Left ventricle myocardium inferior (tissue), 1 donor: ENCODE measurements at regions not wholly inside any gene's neighbourhood (a gene's known extent, or its start where the extent isn't known, plus 50 kb on each side); places are given as distances from the start of the nearest gene placed in this dataset.

Experiments used
- DNase-seq: peaks from one replicate; pipeline ENCODE4 v3.0.0-alpha.2; 2020
- H3K27ac ChIP-seq: fragments of 200-600 bp; replicated peaks from 2 replicates; pipeline ENCODE4 v1.8.0; 2021
- H3K27me3 ChIP-seq: fragments of 200-600 bp; 2 replicates; pipeline ENCODE4 v1.8.0; 2021; ENCODE audit warnings: low read depth
- H3K36me3 ChIP-seq: fragments of 200-600 bp; 2 replicates; pipeline ENCODE4 v1.8.0; 2021
- H3K4me1 ChIP-seq: fragments of 200-600 bp; 2 replicates; pipeline ENCODE4 v1.8.0; 2021
- H3K4me3 ChIP-seq: fragments of 200-600 bp; 2 replicates; pipeline ENCODE4 v1.8.0; 2021; ENCODE audit warnings: mild to moderate bottlenecking, moderate library complexity
- H3K9me3 ChIP-seq: fragments of 200-600 bp; replicated peaks from 2 replicates; pipeline ENCODE4 v1.8.0; 2021
- intact Hi-C: fragments of 100-400 bp; cut with micrococcal nuclease; formaldehyde crosslinking; loops from one replicate; pipeline ENCODE4 v1.11.0; 2022
- TF ChIP-seq, protein P1 (sequence below): fragments of 200-600 bp; IDR thresholded peaks from 2 replicates; pipeline ENCODE4 v1.8.0; 2021; ENCODE audit warnings: antibody characterized with exemption, mild to moderate bottlenecking, borderline replicate concordance
- donor health status: DM: no; HTN: yes; CAD: no; lungs with severe emphysema.

DNA sequence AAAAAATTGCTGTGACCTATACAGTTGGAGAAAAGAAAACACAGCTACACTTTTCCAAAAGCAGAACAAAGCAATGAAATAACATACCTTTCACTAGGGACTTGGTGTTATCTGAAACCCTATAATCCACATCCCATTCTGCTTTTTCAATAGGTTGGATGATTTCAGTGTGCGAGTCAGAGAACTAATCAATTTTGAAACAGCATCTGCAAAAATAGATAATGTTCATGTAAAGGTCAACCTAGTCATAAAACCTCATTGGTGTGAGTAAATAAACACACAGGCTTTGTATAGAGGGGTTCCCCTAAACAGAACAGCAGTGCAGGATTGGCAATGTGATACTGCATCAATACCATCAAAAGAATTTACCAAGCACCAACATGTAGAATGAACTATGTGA lies 173.0 kb upstream of the G2E3 start:
- intact Hi-C loops: no loop called here
- H3K36me3 ChIP-seq: no peaks in the 10 kb centered on the region
- H3K9me3 ChIP-seq: no peaks in the 10 kb centered on the region
- H3K27ac ChIP-seq: no peak overlapping the region
- TF ChIP-seq, protein P1, sequence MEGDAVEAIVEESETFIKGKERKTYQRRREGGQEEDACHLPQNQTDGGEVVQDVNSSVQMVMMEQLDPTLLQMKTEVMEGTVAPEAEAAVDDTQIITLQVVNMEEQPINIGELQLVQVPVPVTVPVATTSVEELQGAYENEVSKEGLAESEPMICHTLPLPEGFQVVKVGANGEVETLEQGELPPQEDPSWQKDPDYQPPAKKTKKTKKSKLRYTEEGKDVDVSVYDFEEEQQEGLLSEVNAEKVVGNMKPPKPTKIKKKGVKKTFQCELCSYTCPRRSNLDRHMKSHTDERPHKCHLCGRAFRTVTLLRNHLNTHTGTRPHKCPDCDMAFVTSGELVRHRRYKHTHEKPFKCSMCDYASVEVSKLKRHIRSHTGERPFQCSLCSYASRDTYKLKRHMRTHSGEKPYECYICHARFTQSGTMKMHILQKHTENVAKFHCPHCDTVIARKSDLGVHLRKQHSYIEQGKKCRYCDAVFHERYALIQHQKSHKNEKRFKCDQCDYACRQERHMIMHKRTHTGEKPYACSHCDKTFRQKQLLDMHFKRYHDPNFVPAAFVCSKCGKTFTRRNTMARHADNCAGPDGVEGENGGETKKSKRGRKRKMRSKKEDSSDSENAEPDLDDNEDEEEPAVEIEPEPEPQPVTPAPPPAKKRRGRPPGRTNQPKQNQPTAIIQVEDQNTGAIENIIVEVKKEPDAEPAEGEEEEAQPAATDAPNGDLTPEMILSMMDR: no peak
- no peaks in the 10 kb centered on the region for H3K4me1 ChIP-seq
- H3K27me3 ChIP-seq: no peaks in the 10 kb centered on the region
- no peak overlapping the region for H3K4me3 ChIP-seq
- no peak for DNase-seq

DNA sequence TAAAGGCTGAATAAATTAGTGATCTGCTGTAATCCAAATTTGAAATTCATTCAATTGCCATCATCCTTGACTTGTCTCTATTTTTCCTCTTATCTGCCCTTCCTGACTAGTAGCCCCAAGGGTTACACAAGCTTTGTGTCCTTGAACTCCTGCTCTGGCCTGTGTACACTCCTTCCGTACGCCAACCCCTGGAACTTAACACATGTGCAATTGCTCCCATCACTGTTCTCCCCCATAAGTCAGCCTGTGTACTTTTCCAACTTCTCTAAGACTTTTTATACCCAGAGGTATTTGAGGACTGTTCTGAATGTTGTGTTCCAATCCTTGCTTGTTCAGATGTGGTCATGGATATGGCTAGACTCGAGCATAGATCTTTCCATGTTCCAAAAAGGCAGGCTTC lies 171.1 kb upstream of the G2E3 start:
- intact Hi-C loops: no loop called here
- H3K36me3 ChIP-seq: no peaks in the 10 kb centered on the region
- no peak for DNase-seq
- H3K4me3 ChIP-seq: no peak overlapping the region
- TF ChIP-seq, protein P1: no peak
- no peaks in the 10 kb centered on the region for H3K27me3 ChIP-seq
- no peaks in the 10 kb centered on the region for H3K9me3 ChIP-seq
- H3K27ac ChIP-seq: no peak overlapping the region
- no peaks in the 10 kb centered on the region for H3K4me1 ChIP-seq

DNA sequence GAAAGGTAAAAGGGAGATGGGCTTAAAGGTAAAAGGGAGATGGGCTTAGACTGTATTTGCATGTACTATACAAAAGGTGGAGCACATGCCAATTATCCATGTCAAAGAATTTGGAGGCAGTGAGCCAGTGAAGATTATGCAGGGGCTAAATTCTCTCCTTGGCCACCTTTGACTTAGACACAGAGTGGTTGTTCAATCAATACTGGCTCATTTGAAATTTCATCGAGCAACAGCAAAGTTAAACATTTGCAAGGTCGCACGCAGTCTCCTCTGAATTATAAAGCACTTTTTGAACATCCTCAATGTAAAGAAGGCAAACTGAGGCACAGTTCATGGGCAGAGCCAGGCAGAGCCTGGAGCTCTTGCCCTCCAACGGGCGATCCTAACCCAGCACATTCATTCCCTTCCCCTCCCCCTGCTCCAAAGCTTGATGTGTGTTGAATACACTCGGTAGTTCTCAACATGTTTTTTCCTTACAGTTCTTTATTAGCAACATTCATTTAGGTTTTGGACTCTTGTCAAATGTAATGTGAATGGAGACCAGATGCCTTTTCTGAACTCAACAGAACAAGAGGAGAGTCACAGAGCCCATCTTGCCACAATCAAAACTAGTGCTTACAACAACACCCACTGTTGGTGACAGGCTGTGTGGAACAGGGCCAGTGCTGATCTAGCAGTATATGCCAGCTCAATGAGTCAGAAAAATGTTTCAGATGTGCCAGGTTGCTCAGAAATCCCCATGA lies 169.7 kb upstream of the G2E3 start:
- intact Hi-C loops: no loop called here
- Histone ChIP-seq H3K27me3 (no peaks in the 10 kb centered on the region), H3K4me1 (no peaks in the 10 kb centered on the region), H3K4me3 (no peak overlapping the region), H3K36me3 (no peaks in the 10 kb centered on the region), H3K9me3 (no peaks in the 10 kb centered on the region), H3K27ac (no peak overlapping the region)
- peak; percentile 24 for DNase-seq
- TF ChIP-seq, protein P1: no peak

DNA sequence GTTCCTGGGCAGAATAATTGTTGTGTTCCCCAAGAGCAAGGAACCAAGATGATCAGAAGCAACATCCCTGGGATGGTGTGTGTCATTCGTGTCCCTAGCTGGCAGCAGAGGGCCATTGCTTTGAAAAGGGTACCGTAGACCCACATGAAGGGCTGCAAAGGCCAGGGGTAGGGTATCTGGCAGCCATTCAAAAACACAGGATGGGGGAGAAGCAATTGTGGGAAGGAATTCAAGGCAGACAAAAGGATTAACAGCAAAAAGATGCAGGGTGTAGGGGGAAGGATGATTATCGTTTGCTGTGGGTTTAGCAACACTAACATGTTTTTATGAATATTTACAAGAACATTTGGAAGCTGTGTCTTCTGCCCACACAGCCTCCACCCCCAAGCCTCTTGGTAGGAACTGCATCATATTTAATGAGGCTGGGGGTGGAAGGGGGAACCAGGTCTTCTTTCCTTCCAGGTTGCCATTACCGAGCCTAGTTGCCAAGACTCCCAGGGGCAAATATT lies 169.0 kb upstream of the G2E3 start:
- intact Hi-C loops: no loop called here

DNA sequence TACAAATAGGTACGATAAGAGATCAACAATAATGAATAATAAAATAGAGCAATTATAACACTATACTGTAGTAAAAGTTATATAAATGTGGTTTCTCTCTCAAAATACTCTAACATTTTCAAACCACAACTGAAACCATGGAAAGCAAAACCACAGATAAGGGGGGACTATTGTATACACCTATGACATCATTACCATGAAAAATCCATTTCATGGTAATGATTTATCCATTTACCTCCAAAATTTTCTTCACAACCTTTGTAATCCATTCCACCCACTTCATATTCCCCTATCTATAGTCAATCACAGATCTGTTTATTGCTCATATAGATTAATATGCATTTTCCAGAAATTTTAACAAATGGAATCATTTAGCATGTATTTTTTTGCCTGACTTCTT lies 163.9 kb upstream of the G2E3 start:
- no peaks in the 10 kb centered on the region for H3K4me1 ChIP-seq
- no peak overlapping the region for H3K27ac ChIP-seq
- TF ChIP-seq, protein P1: no peak
- no peaks in the 10 kb centered on the region for H3K36me3 ChIP-seq
- no peak overlapping the region for H3K4me3 ChIP-seq
- H3K27me3 ChIP-seq: no peaks in the 10 kb centered on the region
- intact Hi-C loops: no loop called here
- no peak for DNase-seq
- H3K9me3 ChIP-seq: no peaks in the 10 kb centered on the region

More for the DNA sequence above, 169.0 kb upstream of the G2E3 start:
- Histone ChIP-seq H3K4me1 (no peaks in the 10 kb centered on the region), H3K36me3 (no peaks in the 10 kb centered on the region), H3K4me3 (no peak overlapping the region), H3K27me3 (no peaks in the 10 kb centered on the region), H3K27ac (no peak overlapping the region), H3K9me3 (no peaks in the 10 kb centered on the region)
- DNase-seq: no peak
- TF ChIP-seq, protein P1: no peak
